HL-60/S4 (cell line): ENCODE measurements at regions not wholly inside any gene's neighbourhood (a gene's known extent, or its start where the extent isn't known, plus 50 kb on each side); places are given as distances from the start of the nearest gene placed in this dataset.

ENCODE experiments used
- in situ Hi-C: fragments of 300-500 bp; cut with MboI; formaldehyde crosslinking; loops from 2 replicates; pipeline ENCODE4 v1.14.3; 2022; ENCODE audit warnings: low sequenced_read_pairs

GRCh38 chr10:3493621-3494020, 291.4 kb downstream of the KLF6 start:
- in situ Hi-C loops = no loop called here

DNA sequence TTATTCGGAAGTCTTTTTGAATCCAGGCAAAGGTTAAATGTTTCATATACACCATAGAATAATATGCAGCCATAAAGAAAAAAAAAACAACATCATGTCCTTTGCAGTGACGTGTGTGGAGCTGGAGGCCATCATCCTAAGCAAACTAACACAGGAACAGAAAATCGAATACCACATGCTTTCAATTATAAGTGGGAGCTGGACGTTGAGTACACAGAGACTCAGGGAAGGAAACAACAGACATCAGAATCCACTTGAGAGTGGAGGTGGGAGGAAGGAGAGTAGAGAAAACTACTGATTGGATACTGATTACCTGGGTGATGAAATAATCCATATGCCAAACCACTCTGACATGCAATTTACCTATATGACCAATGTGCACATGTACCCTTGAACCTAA, 293.4 kb downstream of the KLF6 start:
- in situ Hi-C loops = no loop called here

DNA sequence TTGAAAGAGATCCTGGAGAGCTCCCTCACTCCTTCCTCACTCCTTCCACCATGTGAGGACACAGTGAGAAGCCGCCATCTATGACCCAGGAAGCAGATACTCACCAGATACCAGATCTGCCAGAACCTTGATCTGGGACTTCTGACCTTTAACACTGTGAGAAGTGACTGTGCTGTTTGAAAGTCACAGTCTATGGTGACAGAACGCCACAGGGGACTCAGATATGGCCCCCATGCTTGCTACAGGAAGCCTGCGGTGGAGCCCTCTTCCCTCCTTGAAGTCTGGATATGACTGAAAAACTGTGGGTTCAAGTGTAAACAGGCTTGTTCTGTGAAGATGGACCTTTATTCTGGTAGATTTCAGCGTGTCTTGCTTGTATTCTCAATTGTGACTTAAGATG, 297.8 kb downstream of the KLF6 start:
- in situ Hi-C loops = no loop called here

DNA sequence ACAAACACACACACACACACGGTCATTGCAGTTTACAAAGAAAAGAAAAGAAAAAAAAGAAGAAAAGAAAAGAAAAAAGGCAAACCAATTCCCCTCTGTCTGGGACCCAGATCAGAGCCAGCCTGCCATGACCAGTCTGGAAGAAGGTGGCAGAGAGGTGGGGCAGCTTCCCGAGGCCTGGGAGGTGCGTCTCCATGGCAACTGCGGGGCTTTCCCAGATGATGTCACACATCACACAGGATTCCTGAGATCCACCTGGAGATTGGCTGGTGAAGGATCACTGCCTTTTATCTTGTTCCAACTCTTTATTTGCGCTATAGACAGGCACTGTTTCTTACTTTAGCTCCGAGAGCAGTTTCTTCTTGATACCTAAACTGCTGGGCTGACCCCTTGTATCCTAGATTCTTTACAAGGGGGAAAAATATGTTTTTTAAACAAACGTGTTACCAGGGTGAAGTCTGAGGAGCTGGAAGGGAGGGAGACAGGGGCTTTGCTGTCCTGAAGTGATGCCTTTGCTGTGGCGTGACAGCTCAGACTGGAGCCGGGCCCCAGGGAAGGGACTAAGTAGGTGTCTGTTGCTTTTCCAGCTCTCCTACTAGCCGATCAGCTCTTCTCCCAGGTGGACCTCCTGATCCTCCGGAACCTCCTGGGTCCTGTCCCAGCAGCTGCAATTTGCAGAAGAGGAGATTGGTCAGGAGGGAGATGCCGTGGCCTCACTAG, 298.5 kb downstream of the KLF6 start:
- in situ Hi-C loops = no loop called here

DNA sequence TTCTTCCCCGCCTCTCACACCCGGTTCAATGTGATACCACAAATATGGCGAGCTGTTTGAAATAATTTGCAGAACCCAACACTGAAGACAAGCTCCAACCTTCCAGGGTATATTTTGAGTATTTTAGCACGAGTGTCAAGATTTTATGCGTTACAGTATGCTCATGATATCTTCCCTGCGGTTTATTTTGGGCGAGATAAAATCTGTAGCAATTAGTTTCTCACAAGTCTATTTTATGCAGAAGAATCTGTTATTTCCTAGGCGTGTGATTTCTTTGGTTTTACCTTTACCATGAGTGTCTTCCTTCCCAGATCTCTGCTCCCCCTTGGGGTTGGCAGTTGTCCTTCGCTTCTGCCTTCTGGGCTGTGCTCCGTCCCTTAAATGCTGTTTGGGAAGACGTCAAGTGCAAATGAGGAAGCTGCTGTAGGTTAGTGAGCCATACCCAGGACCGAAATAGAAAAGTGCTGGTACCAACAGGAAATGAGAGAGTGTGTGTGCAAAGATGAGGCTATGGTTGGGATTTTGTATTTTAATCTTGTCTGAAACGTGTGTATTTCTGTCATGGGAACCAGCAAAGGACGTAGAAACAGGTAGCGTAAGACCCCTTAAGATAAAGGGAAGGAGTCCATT, 299.8 kb downstream of the KLF6 start:
- in situ Hi-C loops = no loop called here

DNA sequence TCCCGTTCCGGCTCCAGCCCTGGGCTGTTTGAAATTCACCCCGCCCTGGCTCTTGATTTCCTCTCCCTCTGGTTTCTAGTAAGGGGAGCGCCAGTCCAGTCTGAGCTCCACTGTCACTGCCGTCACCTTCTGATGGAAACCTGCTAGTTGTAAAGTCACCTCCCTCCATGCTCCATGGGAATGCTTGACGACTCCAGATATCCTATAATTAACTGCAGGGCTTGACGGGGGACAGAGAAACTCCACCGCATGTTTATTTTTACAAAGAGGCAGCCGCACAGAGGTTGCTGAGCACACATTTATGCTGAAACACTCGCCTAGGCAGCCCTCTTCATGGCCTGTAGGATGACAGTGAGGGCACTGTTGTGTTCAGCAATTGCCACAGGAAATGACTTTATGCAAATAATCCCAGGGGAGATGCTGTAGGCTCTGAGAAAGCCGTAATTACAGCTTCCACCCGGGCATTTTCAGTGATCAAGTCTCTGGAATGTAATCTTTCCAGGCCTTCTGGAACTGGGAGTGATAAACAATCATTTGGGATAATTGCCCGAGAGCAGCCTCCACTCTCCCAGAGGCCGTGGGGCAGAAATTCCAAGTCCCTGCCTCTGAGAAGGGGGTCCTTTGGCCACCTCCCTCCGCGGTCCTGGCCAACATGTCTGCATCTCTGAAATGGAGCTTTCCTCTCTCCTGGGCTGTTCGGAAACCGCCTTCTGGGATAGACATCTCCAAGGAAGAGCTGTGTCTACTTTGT, 300.5 kb downstream of the KLF6 start:
- in situ Hi-C loops = no loop called here

DNA sequence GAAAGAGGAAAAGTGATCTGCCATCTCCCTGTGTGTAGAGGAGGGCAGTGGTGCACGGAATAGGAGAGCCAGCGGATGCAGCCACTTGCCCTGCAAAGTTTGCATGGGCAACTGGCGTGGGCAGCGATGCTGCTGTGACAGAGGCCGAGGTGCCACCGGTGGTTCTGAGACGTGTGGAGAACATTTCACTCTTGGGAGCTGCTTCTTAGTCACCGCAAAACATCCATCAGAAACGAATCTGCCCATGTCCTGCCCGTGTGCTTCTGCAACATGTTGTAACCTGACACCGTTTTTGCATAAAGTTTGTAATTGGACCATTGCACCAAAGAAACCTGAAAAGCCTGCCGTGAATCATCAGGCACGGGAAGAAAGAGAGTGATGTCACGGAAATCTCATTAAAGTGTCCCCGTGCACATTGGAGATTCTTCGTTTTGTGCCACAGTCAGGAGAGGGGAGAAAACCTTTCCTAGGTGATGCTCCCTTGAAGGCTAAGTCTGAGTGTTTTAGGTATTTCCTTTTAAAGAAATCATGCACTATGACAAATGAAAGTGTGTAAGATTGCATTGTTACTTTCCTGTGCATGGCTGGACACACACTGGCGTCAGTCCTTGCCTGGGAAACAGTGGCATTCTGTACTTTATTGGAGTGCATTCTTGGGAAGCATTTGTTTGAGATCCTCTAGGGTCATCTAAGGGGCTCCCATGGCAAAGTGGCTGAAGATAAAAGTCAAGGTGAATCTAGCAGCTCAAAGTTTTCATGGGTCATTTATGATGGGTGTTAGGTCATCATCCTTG, 302.6 kb downstream of the KLF6 start:
- in situ Hi-C loops = no loop called here

DNA sequence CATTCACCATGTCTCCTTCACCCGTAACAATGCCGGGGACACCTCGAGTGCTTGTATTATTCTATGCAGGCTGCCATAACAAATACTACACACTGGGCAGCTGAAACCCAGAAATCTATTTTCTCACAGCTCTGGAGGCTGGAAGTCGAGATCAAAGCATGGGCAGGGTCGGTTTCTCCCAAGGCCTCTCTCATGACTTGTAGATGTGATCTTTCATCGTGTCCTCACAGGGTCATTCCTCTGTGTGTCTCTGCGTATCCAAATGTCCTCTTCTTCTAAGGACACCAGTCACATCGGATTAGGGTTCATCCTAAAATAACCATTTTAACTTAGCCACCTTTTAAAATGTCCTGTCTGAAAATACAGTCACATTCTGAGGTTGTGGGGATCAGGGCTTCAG, 303.5 kb downstream of the KLF6 start:
- in situ Hi-C loops = no loop called here

DNA sequence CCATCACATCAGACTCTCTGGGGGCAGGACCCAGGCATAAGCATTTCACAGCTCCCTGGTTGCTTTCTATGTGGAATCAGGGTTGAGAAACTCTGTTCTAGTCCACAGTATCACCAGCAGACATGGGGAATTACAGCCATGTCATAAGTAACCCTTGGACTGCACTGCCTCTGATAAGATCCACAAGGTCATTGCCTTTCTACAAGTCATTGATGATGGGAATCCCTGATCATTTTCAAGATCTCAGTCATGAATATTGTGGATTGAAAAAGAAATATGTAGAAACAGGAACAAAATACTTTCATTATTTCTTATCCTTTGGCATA, 304.1 kb downstream of the KLF6 start:
- in situ Hi-C loops = no loop called here

DNA sequence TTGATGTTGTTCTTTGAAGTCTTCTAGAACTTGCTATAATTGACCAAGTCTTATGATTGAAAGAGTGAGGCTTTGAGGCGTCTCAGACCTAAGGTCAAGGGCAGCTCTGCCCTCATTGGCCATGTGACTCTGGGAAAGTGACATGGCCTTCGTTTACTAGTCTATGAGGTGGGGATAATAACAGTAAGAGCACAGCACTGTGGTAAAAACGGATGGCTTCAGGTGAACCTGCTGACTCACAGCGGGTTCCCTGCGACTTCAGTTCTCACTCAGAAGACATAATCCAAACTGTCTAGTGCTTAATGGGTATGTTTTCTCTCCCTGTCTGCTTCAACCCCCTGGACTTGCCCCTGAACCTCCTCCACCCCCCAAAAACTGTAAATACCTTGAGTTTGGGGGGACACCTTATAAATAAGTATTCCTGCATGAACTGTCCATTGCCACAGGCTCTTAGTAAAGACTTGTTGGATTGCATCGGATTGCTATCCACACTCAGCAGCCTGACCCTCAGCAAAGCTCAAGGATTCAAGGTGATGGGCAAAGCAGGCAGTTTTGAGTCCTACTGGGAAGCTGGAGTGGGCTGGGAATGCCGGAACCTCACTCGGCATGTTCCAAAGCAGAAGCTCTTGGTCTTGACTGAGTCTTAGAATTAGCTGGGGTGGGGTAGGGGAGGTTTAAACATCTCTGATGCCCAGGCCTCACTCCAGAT, 304.6 kb downstream of the KLF6 start:
- in situ Hi-C loops = no loop called here

- in situ Hi-C loops = no loop called here
Observed at GRCh38 chr10:3478632-3479240, 306.2 kb upstream of the PITRM1 start.

- in situ Hi-C loops = no loop called here
Observed at GRCh38 chr10:3478153-3478552, 305.6 kb upstream of the PITRM1 start.

- in situ Hi-C loops = no loop called here
Observed at GRCh38 chr10:3477683-3478082, 305.1 kb upstream of the PITRM1 start.

- in situ Hi-C loops = no loop called here
Observed at GRCh38 chr10:3476640-3477448, 304.3 kb upstream of the PITRM1 start.

GRCh38 chr10:3476186-3476585, 303.6 kb upstream of the PITRM1 start:
- in situ Hi-C loops = no loop called here

DNA sequence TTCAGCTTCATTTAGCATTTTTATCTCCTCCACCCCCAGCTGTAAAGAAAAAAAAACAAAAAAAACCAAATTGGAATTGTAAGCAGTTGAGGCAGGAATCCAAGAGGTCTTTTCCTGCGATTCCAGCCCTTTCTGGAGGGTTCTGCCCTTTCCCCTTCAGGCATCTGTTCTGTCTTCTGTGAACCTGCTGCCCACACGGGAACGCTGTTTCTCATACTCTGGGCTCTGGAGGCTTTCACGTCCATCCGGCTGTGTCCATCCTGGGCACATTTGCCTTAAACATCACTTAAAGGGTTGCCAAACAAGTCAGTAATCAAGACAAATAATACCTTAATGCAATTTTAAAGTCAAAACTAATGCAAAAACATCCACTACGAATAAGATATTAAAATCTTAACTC, 302.8 kb upstream of the PITRM1 start:
- in situ Hi-C loops = no loop called here

DNA sequence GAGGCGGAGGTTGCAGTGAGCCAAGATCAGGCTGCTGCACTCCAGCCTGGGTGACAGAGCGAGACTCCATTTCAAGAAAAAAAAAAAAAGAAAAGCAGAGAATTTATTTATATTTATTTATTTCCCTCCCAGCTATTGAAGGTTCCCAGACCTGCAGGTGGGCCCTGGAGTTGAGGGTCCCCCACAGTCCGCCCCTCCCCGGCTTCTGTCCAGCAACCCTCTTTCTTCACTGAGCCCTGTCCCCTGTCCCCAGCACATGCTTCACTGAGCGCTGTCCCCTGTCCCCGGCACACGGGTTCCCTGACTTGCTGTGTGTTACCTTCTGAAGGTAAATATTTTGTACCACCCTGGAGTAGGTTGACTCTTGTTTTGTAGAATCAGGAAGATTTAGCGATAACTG, 301.7 kb upstream of the PITRM1 start:
- in situ Hi-C loops = no loop called here

DNA sequence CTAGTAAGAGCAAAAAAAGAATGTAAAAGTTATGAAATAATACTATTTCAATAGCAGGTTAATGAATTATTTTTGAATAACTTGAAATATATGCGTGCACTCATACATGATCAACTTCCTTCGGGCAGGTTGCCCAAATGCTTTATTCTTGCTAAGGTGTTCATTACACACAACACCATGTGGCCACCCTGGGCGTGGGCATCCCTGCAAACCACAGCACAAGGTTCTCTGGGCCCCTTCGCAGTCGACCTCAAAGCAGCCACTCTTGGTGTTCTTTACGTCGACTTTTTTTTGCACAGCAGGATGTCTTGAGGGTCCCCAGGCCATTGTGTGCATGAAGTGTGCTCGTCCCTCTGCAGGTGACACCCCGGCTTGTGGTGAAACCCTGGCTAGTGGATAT, 300.7 kb upstream of the PITRM1 start:
- in situ Hi-C loops = no loop called here

GRCh38 chr10:3472287-3473051, 299.9 kb upstream of the PITRM1 start:
- in situ Hi-C loops = no loop called here
